ENCODE measurements at regions not wholly inside any gene's neighbourhood (a gene's known extent, or its start where the extent isn't known, plus 50 kb on each side); places are given as distances from the start of the nearest gene placed in this dataset.

- no peak for DNase-seq
Measured at GRCh38 chr3:61311044-61311443, 59.8 kb upstream of the FHIT start.

GRCh38 chr3:61315871-61316270, 64.6 kb upstream of the FHIT start:
- DNase-seq = no peak

GRCh38 chr3:61323094-61323493, 71.8 kb upstream of the FHIT start:
- DNase-seq = no peak

- DNase-seq = no peak
Measured at GRCh38 chr3:61331929-61332552, 80.8 kb upstream of the FHIT start.

- DNase-seq = no peak
Measured at GRCh38 chr3:61333192-61333961, 82.1 kb upstream of the FHIT start.

GRCh38 chr3:61334783-61335182, 83.5 kb upstream of the FHIT start:
- DNase-seq = no peak

GRCh38 chr3:61340931-61341461, 89.7 kb upstream of the FHIT start:
- DNase-seq = no peak

GRCh38 chr3:61343543-61343942, 92.3 kb upstream of the FHIT start:
- no peak for DNase-seq

- no peak for DNase-seq
Measured at GRCh38 chr3:61345020-61345419, 93.8 kb upstream of the FHIT start.

GRCh38 chr3:61347981-61348380, 96.7 kb upstream of the FHIT start:
- no peak for DNase-seq

- no peak for DNase-seq
Measured at GRCh38 chr3:61349717-61350116, 98.5 kb upstream of the FHIT start.

GRCh38 chr3:61350782-61351309, 99.6 kb upstream of the FHIT start:
- DNase-seq = no peak

GRCh38 chr3:61352306-61352705, 101.1 kb upstream of the FHIT start:
- no peak for DNase-seq

GRCh38 chr3:61353382-61353781, 102.1 kb upstream of the FHIT start:
- DNase-seq = no peak

- DNase-seq = no peak
Measured at GRCh38 chr3:61354604-61355003, 103.4 kb upstream of the FHIT start.

- no peak for DNase-seq
Measured at GRCh38 chr3:61356685-61357084, 105.4 kb upstream of the FHIT start.

- DNase-seq = no peak
Measured at GRCh38 chr3:61357902-61358301, 106.7 kb upstream of the FHIT start.

GRCh38 chr3:61358364-61358763, 107.1 kb upstream of the FHIT start:
- DNase-seq = peak; percentile 10 to 72

GRCh38 chr3:61360297-61360965, 109.2 kb upstream of the FHIT start:
- no peak for DNase-seq

GRCh38 chr3:61369678-61370077, 118.4 kb upstream of the FHIT start:
- DNase-seq = no peak

- peak in 1 of 2 experiments; percentile 2 for DNase-seq
Measured at GRCh38 chr3:61371123-61371522, 119.9 kb upstream of the FHIT start.

- DNase-seq = no peak
Measured at GRCh38 chr3:61372723-61373122, 121.5 kb upstream of the FHIT start.

- DNase-seq = no peak
Measured at GRCh38 chr3:61378311-61378710, 127.1 kb upstream of the FHIT start.
